A673 (cell line): ENCODE measurements at regions not wholly inside any gene's neighbourhood (a gene's known extent, or its start where the extent isn't known, plus 50 kb on each side); places are given as distances from the start of the nearest gene placed in this dataset.

Source experiments
- EZH2 ChIP-seq: fragments of 200-600 bp; sonication (generic); IDR thresholded peaks from 2 replicates; pipeline ENCODE4 v1.6.1; 2017; ENCODE audit warnings: borderline replicate concordance, low read depth, mild to moderate bottlenecking, mixed read lengths, antibody characterized with exemption, low read length; ENCODE audit not compliant: poor library complexity, severe bottlenecking
- TF ChIP-seq, protein P1 (sequence below): fragments of 300-800, 200-600 bp; sonication (generic); conservative IDR thresholded peaks from 2 replicates; pipeline ENCODE4 v1.5.1; 2017; ENCODE audit warnings: low read depth, mild to moderate bottlenecking, antibody characterized with exemption, low read length, moderate library complexity, mixed read lengths

DNA sequence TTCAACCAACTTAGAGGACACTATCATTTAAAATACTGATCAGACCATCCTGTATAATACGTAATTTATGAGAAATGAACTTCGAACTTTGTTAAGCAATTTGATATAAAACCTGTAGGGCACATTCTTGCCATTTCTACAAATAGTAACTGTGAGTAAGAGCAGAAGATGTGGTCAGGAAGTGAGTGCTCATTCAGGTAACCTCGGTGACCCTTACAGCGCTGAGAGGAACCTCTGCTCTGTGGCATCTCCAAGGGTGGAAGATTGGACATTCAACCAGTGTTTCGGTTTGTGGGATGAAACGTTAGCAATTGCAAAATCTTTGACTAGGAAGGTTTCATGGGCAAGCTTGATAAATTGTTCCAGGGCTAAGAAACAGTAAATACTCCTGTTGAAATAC is 194.8 kb upstream of the IRX2 start:
- TF ChIP-seq, protein P1, sequence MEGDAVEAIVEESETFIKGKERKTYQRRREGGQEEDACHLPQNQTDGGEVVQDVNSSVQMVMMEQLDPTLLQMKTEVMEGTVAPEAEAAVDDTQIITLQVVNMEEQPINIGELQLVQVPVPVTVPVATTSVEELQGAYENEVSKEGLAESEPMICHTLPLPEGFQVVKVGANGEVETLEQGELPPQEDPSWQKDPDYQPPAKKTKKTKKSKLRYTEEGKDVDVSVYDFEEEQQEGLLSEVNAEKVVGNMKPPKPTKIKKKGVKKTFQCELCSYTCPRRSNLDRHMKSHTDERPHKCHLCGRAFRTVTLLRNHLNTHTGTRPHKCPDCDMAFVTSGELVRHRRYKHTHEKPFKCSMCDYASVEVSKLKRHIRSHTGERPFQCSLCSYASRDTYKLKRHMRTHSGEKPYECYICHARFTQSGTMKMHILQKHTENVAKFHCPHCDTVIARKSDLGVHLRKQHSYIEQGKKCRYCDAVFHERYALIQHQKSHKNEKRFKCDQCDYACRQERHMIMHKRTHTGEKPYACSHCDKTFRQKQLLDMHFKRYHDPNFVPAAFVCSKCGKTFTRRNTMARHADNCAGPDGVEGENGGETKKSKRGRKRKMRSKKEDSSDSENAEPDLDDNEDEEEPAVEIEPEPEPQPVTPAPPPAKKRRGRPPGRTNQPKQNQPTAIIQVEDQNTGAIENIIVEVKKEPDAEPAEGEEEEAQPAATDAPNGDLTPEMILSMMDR, result no peak
- TF ChIP-seq EZH2, result no peak
